Keratinocyte (primary cell): ENCODE measurements at regions not wholly inside any gene's neighbourhood (a gene's known extent, or its start where the extent isn't known, plus 50 kb on each side); places are given as distances from the start of the nearest gene placed in this dataset.
A peak's percentile ranks its signal among the peaks of the same experiment; 100 is the strongest.

ENCODE experiments used
- DNase-seq: peaks from one replicate; pipeline ENCODE4 v3.0.0-alpha.2; 2011; ENCODE audit warnings: low read depth, missing footprints, low spot score
- FAIRE-seq: peaks from 2 replicates; lab custom pipeline; 2011; peaks lifted over from hg19 to GRCh38; lab: Jason Lieb, UNC
- H2AFZ ChIP-seq: 2 replicates; pipeline ENCODE4 v1.6.0; 2012; ENCODE audit warnings: low read length, control low read depth, inconsistent platforms; ENCODE audit not compliant: control insufficient read depth
- H3K27ac ChIP-seq: 2 replicates; pipeline ENCODE4 v1.5.1; 2011; ENCODE audit warnings: low read length; ENCODE audit not compliant: control insufficient read depth, insufficient read depth
- H3K27me3 ChIP-seq: 3 replicates; pipeline ENCODE4 v1.6.0; 2011; ENCODE audit warnings: low read length; ENCODE audit not compliant: control insufficient read depth, insufficient read depth; ENCODE audit errors: extremely low read depth
- H3K36me3 ChIP-seq, 2 experiments: 2 replicates in 1 of 2; 3 replicates in 1 of 2; pipeline ENCODE4 v1.5.1; 2011; ENCODE audit warnings: low read length in 2 of 2, mild to moderate bottlenecking in 1 of 2; ENCODE audit not compliant: control insufficient read depth in 2 of 2, insufficient read depth in 2 of 2; ENCODE audit errors: extremely low read depth in 1 of 2
- H3K4me1 ChIP-seq: 3 replicates; pipeline ENCODE4 v1.5.1; 2011; ENCODE audit warnings: low read length; ENCODE audit not compliant: control insufficient read depth, insufficient read depth; ENCODE audit errors: extremely low read depth
- H3K4me2 ChIP-seq: 3 replicates; pipeline ENCODE4 v1.6.0; 2011; ENCODE audit warnings: low read depth, low read length; ENCODE audit not compliant: control insufficient read depth, insufficient read depth; ENCODE audit errors: extremely low read depth
- H3K4me3 ChIP-seq, 3 experiments: fragments of 200-600 bp in 1 of 3; sonication (generic) in 1 of 3; 2 replicates in 2 of 3; 3 replicates in 1 of 3; pipeline ENCODE4 v1.5.1; 2011 to 2016; ENCODE audit warnings: low read length in 3 of 3, mild to moderate bottlenecking in 3 of 3, control low read depth in 2 of 3, inconsistent platforms in 1 of 3, low read depth in 1 of 3, mixed read lengths in 1 of 3, mixed run types in 1 of 3, moderate library complexity in 1 of 3; ENCODE audit not compliant: control insufficient read depth in 2 of 3, insufficient read depth in 2 of 3; ENCODE audit errors: extremely low read depth in 1 of 3
- H3K79me2 ChIP-seq: 2 replicates; pipeline ENCODE4 v1.6.0; 2012; ENCODE audit warnings: low read length; ENCODE audit not compliant: control insufficient read depth, insufficient read depth
- H3K9ac ChIP-seq: 3 replicates; pipeline ENCODE4 v1.6.0; 2011; ENCODE audit warnings: low read length; ENCODE audit not compliant: control insufficient read depth, insufficient read depth; ENCODE audit errors: extremely low read depth
- H3K9me1 ChIP-seq: 3 replicates; pipeline ENCODE4 v1.6.0; 2011; ENCODE audit warnings: low read length; ENCODE audit not compliant: control insufficient read depth, insufficient read depth; ENCODE audit errors: extremely low read depth
- H3K9me3 ChIP-seq: 2 replicates; pipeline ENCODE4 v1.5.1; 2012; ENCODE audit warnings: low read depth, low read length; ENCODE audit not compliant: control insufficient read depth
- H4K20me1 ChIP-seq: 3 replicates; pipeline ENCODE4 v1.6.0; 2011; ENCODE audit warnings: low read length; ENCODE audit not compliant: control insufficient read depth, insufficient read depth; ENCODE audit errors: extremely low read depth
- CTCF ChIP-seq, 3 experiments: IDR thresholded peaks in 1 of 3; conservative IDR thresholded peaks in 1 of 3; optimal IDR thresholded peaks in 1 of 3; 2 replicates in 2 of 3; 3 replicates in 1 of 3; pipeline versions ENCODE3 to v1.5.1; 2011; ENCODE audit warnings: low read length in 3 of 3, mild to moderate bottlenecking in 3 of 3, moderate library complexity in 2 of 3, control low read depth in 1 of 3, inconsistent platforms in 1 of 3; ENCODE audit not compliant: insufficient read depth in 2 of 3; ENCODE audit errors: extremely low read depth in 1 of 3
- EZH2 ChIP-seq: IDR thresholded peaks from one replicate; pipeline ENCODE4 v1.6.1; 2012; ENCODE audit warnings: inconsistent platforms, mild to moderate bottlenecking, low read length, moderate library complexity
- dilution Hi-C: fragments of 300-500 bp; cut with MboI; formaldehyde crosslinking; loops from one replicate; pipeline ENCODE4 v1.7.0; 2020; ENCODE audit warnings: low sequenced_read_pairs; ENCODE audit not compliant: extremely low pct_ligation_motif_present

GRCh38 chr2:226127682-226128081 is 671.9 kb downstream of the IRS1 start:
- H3K27ac ChIP-seq: no peak overlapping the region
- no peaks in the 10 kb centered on the region for H3K9me1 ChIP-seq
- dilution Hi-C loops: no loop called here
- no peaks in the 10 kb centered on the region for H3K79me2 ChIP-seq
- H3K36me3 ChIP-seq: no peaks in the 10 kb centered on the region
- peaks cover 30% of the 10 kb centered on the region for H3K4me1 ChIP-seq
- H4K20me1 ChIP-seq: no peaks in the 10 kb centered on the region
- TF ChIP-seq EZH2: no peak
- TF ChIP-seq CTCF (optimal IDR thresholded peaks at IDR 0.05 in 1 of 3, IDR thresholded peaks at IDR 0.05 in 1 of 3, conservative IDR thresholded peaks at IDR 0.05 in 1 of 3; ENCODE audit: extremely low read depth in 1 of 3, insufficient read depth in 2 of 3, low read length in 3 of 3): no peak
- no peak overlapping the region for H3K4me3 ChIP-seq
- H3K4me2 ChIP-seq: no peak overlapping the region
- H2AFZ ChIP-seq: no peak overlapping the region
- DNase-seq: no peak
- H3K9me3 ChIP-seq: no peaks in the 10 kb centered on the region
- no peak overlapping the region for H3K9ac ChIP-seq
- H3K27me3 ChIP-seq: no peaks in the 10 kb centered on the region
- no peak for FAIRE-seq

GRCh38 chr2:226126104-226126503 is 673.5 kb downstream of the IRS1 start:
- no peak overlapping the region for H3K4me3 ChIP-seq
- no peak for DNase-seq
- H4K20me1 ChIP-seq: no peaks in the 10 kb centered on the region
- no peak overlapping the region for H3K9ac ChIP-seq
- dilution Hi-C loops: no loop called here
- no peaks in the 10 kb centered on the region for H3K27me3 ChIP-seq
- H3K4me2 ChIP-seq: no peak overlapping the region
- no peaks in the 10 kb centered on the region for H3K9me1 ChIP-seq
- H3K9me3 ChIP-seq: no peaks in the 10 kb centered on the region
- no peak for FAIRE-seq
- peaks cover 30% of the 10 kb centered on the region for H3K4me1 ChIP-seq
- TF ChIP-seq EZH2: no peak
- no peak for TF ChIP-seq CTCF (optimal IDR thresholded peaks at IDR 0.05 in 1 of 3, IDR thresholded peaks at IDR 0.05 in 1 of 3, conservative IDR thresholded peaks at IDR 0.05 in 1 of 3; ENCODE audit: extremely low read depth in 1 of 3, insufficient read depth in 2 of 3, low read length in 3 of 3)
- no peak overlapping the region for H2AFZ ChIP-seq
- no peaks in the 10 kb centered on the region for H3K36me3 ChIP-seq
- H3K27ac ChIP-seq: peak overlapping the region; percentile 85
- no peaks in the 10 kb centered on the region for H3K79me2 ChIP-seq
